ENCODE measurements at regions not wholly inside any gene's neighbourhood (a gene's known extent, or its start where the extent isn't known, plus 50 kb on each side); places are given as distances from the start of the nearest gene placed in this dataset.

GRCh38 chr10:44240584-44241205, 144.2 kb downstream of the CXCL12 start:
- no peak for DNase-seq

- DNase-seq = no peak
Measured at GRCh38 chr10:44238212-44238611, 146.7 kb downstream of the CXCL12 start.

- no peak for DNase-seq
Measured at GRCh38 chr10:44237364-44238049, 147.4 kb downstream of the CXCL12 start.

- no peak for DNase-seq
Measured at GRCh38 chr10:44235363-44235762, 149.5 kb downstream of the CXCL12 start.

- no peak for DNase-seq
Measured at GRCh38 chr10:44234483-44234875, 150.4 kb downstream of the CXCL12 start.

- no peak for DNase-seq
Measured at GRCh38 chr10:44233561-44234482, 151.1 kb downstream of the CXCL12 start.

- DNase-seq = no peak
Measured at GRCh38 chr10:44217274-44217820, 167.6 kb downstream of the CXCL12 start.

- DNase-seq = no peak
Measured at GRCh38 chr10:44216073-44216472, 168.8 kb downstream of the CXCL12 start.

- DNase-seq = no peak
Measured at GRCh38 chr10:44209811-44210210, 175.1 kb downstream of the CXCL12 start.

GRCh38 chr10:44207160-44207559, 177.7 kb downstream of the CXCL12 start:
- DNase-seq = no peak

GRCh38 chr10:44206127-44206818, 178.6 kb downstream of the CXCL12 start:
- DNase-seq = no peak

- DNase-seq = no peak
Measured at GRCh38 chr10:44205067-44205466, 179.8 kb downstream of the CXCL12 start.

- DNase-seq = no peak
Measured at GRCh38 chr10:44203535-44203934, 181.4 kb downstream of the CXCL12 start.

GRCh38 chr10:44202952-44203351, 181.9 kb downstream of the CXCL12 start:
- no peak for DNase-seq

- no peak for DNase-seq
Measured at GRCh38 chr10:44201656-44202055, 183.2 kb downstream of the CXCL12 start.

- no peak for DNase-seq
Measured at GRCh38 chr10:44201011-44201410, 183.9 kb downstream of the CXCL12 start.

- no peak for DNase-seq
Measured at GRCh38 chr10:44199991-44200655, 184.8 kb downstream of the CXCL12 start.

- no peak for DNase-seq
Measured at GRCh38 chr10:44199267-44199666, 185.6 kb downstream of the CXCL12 start.

- DNase-seq = no peak
Measured at GRCh38 chr10:44198780-44199097, 186.2 kb downstream of the CXCL12 start.

GRCh38 chr10:44198096-44198779, 186.7 kb downstream of the CXCL12 start:
- no peak for DNase-seq

GRCh38 chr10:44197646-44198045, 187.3 kb downstream of the CXCL12 start:
- DNase-seq = no peak

GRCh38 chr10:44196336-44196735, 188.6 kb downstream of the CXCL12 start:
- no peak for DNase-seq

Data from NCI-H526 treated with DMSO at 0.1 percent for 48 hours (cell line).